Keratinocyte (primary cell): ENCODE measurements at regions not wholly inside any gene's neighbourhood (a gene's known extent, or its start where the extent isn't known, plus 50 kb on each side); places are given as distances from the start of the nearest gene placed in this dataset.

ENCODE experiments used
- DNase-seq: peaks from one replicate; pipeline ENCODE4 v3.0.0-alpha.2; 2011; ENCODE audit warnings: low read depth, missing footprints, low spot score
- FAIRE-seq: peaks from 2 replicates; lab custom pipeline; 2011; peaks lifted over from hg19 to GRCh38; lab: Jason Lieb, UNC
- H2AFZ ChIP-seq: 2 replicates; pipeline ENCODE4 v1.6.0; 2012; ENCODE audit warnings: low read length, control low read depth, inconsistent platforms; ENCODE audit not compliant: control insufficient read depth
- H3K27ac ChIP-seq: 2 replicates; pipeline ENCODE4 v1.5.1; 2011; ENCODE audit warnings: low read length; ENCODE audit not compliant: control insufficient read depth, insufficient read depth
- H3K27me3 ChIP-seq: 3 replicates; pipeline ENCODE4 v1.6.0; 2011; ENCODE audit warnings: low read length; ENCODE audit not compliant: control insufficient read depth, insufficient read depth; ENCODE audit errors: extremely low read depth
- H3K36me3 ChIP-seq, 2 experiments: 2 replicates in 1 of 2; 3 replicates in 1 of 2; pipeline ENCODE4 v1.5.1; 2011; ENCODE audit warnings: low read length in 2 of 2, mild to moderate bottlenecking in 1 of 2; ENCODE audit not compliant: control insufficient read depth in 2 of 2, insufficient read depth in 2 of 2; ENCODE audit errors: extremely low read depth in 1 of 2
- H3K4me1 ChIP-seq: 3 replicates; pipeline ENCODE4 v1.5.1; 2011; ENCODE audit warnings: low read length; ENCODE audit not compliant: control insufficient read depth, insufficient read depth; ENCODE audit errors: extremely low read depth
- H3K4me2 ChIP-seq: 3 replicates; pipeline ENCODE4 v1.6.0; 2011; ENCODE audit warnings: low read depth, low read length; ENCODE audit not compliant: control insufficient read depth, insufficient read depth; ENCODE audit errors: extremely low read depth
- H3K4me3 ChIP-seq, 3 experiments: fragments of 200-600 bp in 1 of 3; sonication (generic) in 1 of 3; 2 replicates in 2 of 3; 3 replicates in 1 of 3; pipeline ENCODE4 v1.5.1; 2011 to 2016; ENCODE audit warnings: low read length in 3 of 3, mild to moderate bottlenecking in 3 of 3, control low read depth in 2 of 3, inconsistent platforms in 1 of 3, low read depth in 1 of 3, mixed read lengths in 1 of 3, mixed run types in 1 of 3, moderate library complexity in 1 of 3; ENCODE audit not compliant: control insufficient read depth in 2 of 3, insufficient read depth in 2 of 3; ENCODE audit errors: extremely low read depth in 1 of 3
- H3K79me2 ChIP-seq: 2 replicates; pipeline ENCODE4 v1.6.0; 2012; ENCODE audit warnings: low read length; ENCODE audit not compliant: control insufficient read depth, insufficient read depth
- H3K9ac ChIP-seq: 3 replicates; pipeline ENCODE4 v1.6.0; 2011; ENCODE audit warnings: low read length; ENCODE audit not compliant: control insufficient read depth, insufficient read depth; ENCODE audit errors: extremely low read depth
- H3K9me1 ChIP-seq: 3 replicates; pipeline ENCODE4 v1.6.0; 2011; ENCODE audit warnings: low read length; ENCODE audit not compliant: control insufficient read depth, insufficient read depth; ENCODE audit errors: extremely low read depth
- H3K9me3 ChIP-seq: 2 replicates; pipeline ENCODE4 v1.5.1; 2012; ENCODE audit warnings: low read depth, low read length; ENCODE audit not compliant: control insufficient read depth
- H4K20me1 ChIP-seq: 3 replicates; pipeline ENCODE4 v1.6.0; 2011; ENCODE audit warnings: low read length; ENCODE audit not compliant: control insufficient read depth, insufficient read depth; ENCODE audit errors: extremely low read depth
- CTCF ChIP-seq, 3 experiments: IDR thresholded peaks in 1 of 3; conservative IDR thresholded peaks in 1 of 3; optimal IDR thresholded peaks in 1 of 3; 2 replicates in 2 of 3; 3 replicates in 1 of 3; pipeline versions ENCODE3 to v1.5.1; 2011; ENCODE audit warnings: low read length in 3 of 3, mild to moderate bottlenecking in 3 of 3, moderate library complexity in 2 of 3, control low read depth in 1 of 3, inconsistent platforms in 1 of 3; ENCODE audit not compliant: insufficient read depth in 2 of 3; ENCODE audit errors: extremely low read depth in 1 of 3
- EZH2 ChIP-seq: IDR thresholded peaks from one replicate; pipeline ENCODE4 v1.6.1; 2012; ENCODE audit warnings: inconsistent platforms, mild to moderate bottlenecking, low read length, moderate library complexity
- dilution Hi-C: fragments of 300-500 bp; cut with MboI; formaldehyde crosslinking; loops from one replicate; pipeline ENCODE4 v1.7.0; 2020; ENCODE audit warnings: low sequenced_read_pairs; ENCODE audit not compliant: extremely low pct_ligation_motif_present

GRCh38 chr2:41881249-41881648 lies 166.6 kb upstream of the PKDCC start:
- no peak for DNase-seq
- Histone ChIP-seq H3K36me3 (no peaks in the 10 kb centered on the region), H3K27ac (no peak overlapping the region), H3K9ac (no peak overlapping the region), H3K9me3 (no peaks in the 10 kb centered on the region), H3K4me1 (no peaks in the 10 kb centered on the region), H2AFZ (no peak overlapping the region), H3K27me3 (no peaks in the 10 kb centered on the region), H4K20me1 (no peaks in the 10 kb centered on the region), H3K79me2 (no peaks in the 10 kb centered on the region), H3K4me2 (no peak overlapping the region), H3K9me1 (no peaks in the 10 kb centered on the region), H3K4me3 (no peak overlapping the region)
- no peak for TF ChIP-seq EZH2
- no peak for TF ChIP-seq CTCF (optimal IDR thresholded peaks at IDR 0.05 in 1 of 3, IDR thresholded peaks at IDR 0.05 in 1 of 3, conservative IDR thresholded peaks at IDR 0.05 in 1 of 3; ENCODE audit: extremely low read depth in 1 of 3, insufficient read depth in 2 of 3, low read length in 3 of 3)
- dilution Hi-C loops, result no loop called here
- FAIRE-seq, result no peak

DNA sequence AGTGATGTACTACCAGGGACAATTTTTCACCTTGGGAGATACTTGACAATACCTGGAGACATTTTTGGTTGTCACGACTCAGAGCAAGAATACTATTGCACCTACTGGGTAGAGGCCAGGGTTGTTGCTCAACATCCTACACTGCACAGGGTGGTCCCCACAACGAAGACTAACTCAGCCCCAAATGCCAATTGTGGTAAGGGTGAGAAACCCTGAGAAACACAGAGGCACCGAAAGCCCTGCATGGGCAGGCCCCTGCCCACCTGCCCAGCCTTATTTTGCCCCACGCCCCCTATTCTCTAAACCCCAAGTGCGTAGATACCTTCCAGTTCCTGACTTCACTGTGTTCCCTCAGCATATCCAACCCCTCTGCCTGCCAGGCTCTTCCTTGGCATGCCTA lies 163.1 kb upstream of the PKDCC start:
- no peak overlapping the region for H3K9ac ChIP-seq
- H3K4me2 ChIP-seq, result no peak overlapping the region
- DNase-seq (no peak), FAIRE-seq (no peak)
- dilution Hi-C loops, result no loop called here
- H3K27ac ChIP-seq, result no peak overlapping the region
- H3K4me1 ChIP-seq, result no peaks in the 10 kb centered on the region
- TF ChIP-seq EZH2, result no peak
- TF ChIP-seq CTCF (optimal IDR thresholded peaks at IDR 0.05 in 1 of 3, IDR thresholded peaks at IDR 0.05 in 1 of 3, conservative IDR thresholded peaks at IDR 0.05 in 1 of 3; ENCODE audit: extremely low read depth in 1 of 3, insufficient read depth in 2 of 3, low read length in 3 of 3), result no peak
- no peak overlapping the region for H2AFZ ChIP-seq
- H3K9me3 ChIP-seq, result no peaks in the 10 kb centered on the region
- H3K27me3 ChIP-seq, result no peaks in the 10 kb centered on the region
- H3K4me3 ChIP-seq, result no peak overlapping the region
- no peaks in the 10 kb centered on the region for H3K9me1 ChIP-seq
- no peaks in the 10 kb centered on the region for H3K36me3 ChIP-seq
- H4K20me1 ChIP-seq, result no peaks in the 10 kb centered on the region
- no peaks in the 10 kb centered on the region for H3K79me2 ChIP-seq
